GM19463 (cell line): ENCODE measurements at regions not wholly inside any gene's neighbourhood (a gene's known extent, or its start where the extent isn't known, plus 50 kb on each side); places are given as distances from the start of the nearest gene placed in this dataset.
"Not testable (repeated sequence)": the region's sequence is repeated elsewhere in the genome, so short reads cannot be mapped to it uniquely, and the experiment has no call there.

Experiments
- ATAC-seq: cut with Tn5 transposase; IDR thresholded peaks from one replicate; pipeline ENCODE4 v1.9.1; 2021; ENCODE audit warnings: mild to moderate bottlenecking, moderate library complexity; ENCODE audit not compliant: unreplicated experiment

DNA sequence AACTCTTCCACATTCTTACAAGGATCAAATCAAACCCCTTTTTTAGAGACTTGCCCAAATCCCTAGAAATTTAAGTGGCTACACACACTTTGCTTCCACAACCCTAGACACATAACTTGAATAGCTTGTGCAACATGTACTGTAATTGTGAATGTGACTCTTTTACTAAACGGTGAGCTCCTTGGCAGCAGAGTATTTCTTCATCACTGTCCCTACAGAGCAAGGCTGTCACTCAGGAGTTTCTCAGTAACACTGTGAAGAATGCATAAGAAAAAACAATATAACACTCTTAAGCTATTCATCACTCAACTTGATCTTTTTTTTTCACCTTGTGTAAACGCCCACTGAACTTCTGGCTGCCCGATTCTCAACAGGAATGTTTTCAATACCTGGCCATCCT lies 53.8 kb upstream of the ADAMTS18 start:
- ATAC-seq = no peak

DNA sequence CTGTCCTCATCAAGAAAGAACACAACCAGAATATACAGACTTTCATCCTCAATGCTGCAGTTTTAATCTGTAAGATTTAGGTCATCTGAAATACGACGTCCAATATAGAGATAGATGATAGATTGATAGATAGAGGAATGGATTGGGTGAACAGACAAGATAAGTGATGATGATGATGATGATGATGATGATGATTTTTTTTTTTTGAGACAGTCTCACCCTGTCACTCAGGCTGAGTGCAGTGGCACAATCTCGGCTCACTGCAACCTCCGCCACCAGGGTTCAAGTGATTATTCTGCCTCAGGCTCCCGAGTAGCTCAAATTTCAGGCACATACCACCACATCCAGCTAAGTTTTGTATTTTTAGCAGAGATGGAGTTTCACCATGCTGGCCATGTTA lies 56.3 kb upstream of the ADAMTS18 start:
- ATAC-seq = no peak

- no peak for ATAC-seq
Observed at GRCh38 chr16:77496934-77497333, 62.1 kb upstream of the ADAMTS18 start.

GRCh38 chr16:77499373-77500285 lies 64.8 kb upstream of the ADAMTS18 start:
- no peak for ATAC-seq

DNA sequence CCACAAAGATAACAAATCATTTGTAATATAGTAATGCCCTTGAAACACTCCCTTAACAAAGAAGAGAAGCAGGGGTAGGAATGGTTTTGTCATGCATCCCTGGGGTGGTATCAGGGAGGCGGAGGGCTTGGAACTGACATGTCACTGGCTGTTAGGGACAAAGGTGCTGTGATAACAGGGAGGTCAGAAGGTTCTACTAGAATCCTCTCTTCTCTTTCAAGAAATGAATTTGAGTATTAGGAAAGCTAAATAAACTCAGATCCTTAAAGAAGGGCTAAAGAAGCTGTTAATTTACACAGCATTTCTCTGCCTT lies 65.4 kb upstream of the ADAMTS18 start:
- no peak for ATAC-seq

GRCh38 chr16:77500934-77501664 lies 66.3 kb upstream of the ADAMTS18 start:
- no peak for ATAC-seq

DNA sequence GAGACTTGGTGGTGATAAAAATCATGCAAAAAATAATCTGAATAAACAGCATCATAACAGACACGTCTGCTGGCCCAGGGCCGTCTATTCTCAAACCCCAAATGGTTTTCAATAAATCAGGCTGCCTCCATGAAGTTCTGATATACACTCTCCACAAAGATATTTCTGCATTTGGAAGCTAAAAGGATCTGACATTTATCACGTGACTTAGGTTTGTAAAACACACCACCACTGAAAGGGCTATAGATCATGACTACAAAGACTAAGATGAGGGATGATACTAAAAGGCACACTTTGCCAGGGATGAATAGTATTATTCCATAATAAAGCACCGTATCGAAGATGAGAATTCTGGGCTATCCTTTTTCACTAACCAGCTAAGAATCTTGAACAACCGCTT lies 67.6 kb upstream of the ADAMTS18 start:
- no peak for ATAC-seq

DNA sequence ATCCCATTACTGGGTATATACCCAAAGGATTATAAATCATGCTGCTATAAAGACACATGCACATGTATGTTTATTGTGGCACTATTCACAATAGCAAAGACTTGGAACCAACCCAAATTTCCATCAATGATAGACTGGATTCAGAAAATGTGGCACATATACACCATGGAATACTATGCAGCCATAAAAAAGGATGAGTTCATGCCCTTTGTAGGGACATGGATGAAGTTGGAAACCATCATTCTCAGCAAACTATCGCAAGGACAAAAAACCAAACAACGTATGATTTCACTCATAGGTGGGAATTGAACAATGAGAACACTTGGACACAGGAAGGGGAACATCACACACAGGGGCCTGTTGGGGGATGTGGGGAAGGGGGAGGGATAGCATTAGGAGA lies 71.7 kb upstream of the ADAMTS18 start:
- not testable (repeated sequence) for ATAC-seq

DNA sequence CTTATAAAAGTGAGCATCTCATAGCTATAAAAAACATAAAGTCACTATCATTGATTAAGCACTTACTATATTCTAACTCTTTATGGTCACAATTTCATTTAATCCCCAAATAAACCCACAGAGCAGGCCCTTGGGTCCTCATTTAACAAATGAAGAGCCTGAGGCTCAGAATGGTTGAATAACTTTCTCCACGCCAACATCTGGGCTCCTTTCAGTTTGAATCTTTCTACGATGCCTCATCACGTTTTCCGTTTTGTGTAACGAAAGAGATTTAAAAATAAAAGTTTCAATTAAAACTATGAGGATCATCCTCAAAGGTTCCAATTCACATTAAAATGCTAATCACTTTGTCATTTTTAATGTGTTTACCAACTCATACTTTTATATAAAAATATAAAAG lies 74.2 kb upstream of the ADAMTS18 start:
- ATAC-seq = no peak

GRCh38 chr16:77509796-77510195 lies 75.0 kb upstream of the ADAMTS18 start:
- no peak for ATAC-seq

- no peak for ATAC-seq
Observed at GRCh38 chr16:77511053-77511452, 76.2 kb upstream of the ADAMTS18 start.

- ATAC-seq = no peak
Observed at GRCh38 chr16:77514500-77515220, 79.8 kb upstream of the ADAMTS18 start.

DNA sequence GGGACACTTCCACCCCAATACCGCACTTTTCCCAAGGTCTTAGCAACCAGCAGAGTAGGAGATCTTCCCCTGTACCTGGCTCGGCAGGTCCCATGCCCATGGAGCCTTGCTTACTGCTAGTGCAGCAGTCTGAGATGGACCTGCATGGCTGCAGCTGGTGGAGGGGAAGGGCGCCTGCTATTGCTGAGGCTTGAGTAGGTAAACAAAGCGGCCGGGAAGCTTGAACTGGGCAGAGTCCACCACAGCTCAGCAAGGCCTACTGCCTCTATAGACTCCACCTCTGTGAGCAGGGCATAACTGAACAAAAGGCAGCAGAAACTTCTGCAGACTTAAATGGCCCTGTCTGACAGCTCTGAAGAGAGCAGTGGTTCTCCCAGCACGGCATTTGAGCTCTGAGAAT lies 90.4 kb upstream of the ADAMTS18 start:
- ATAC-seq = not testable (repeated sequence)

- ATAC-seq = no peak
Observed at GRCh38 chr16:77531752-77532151, 96.9 kb upstream of the ADAMTS18 start.

DNA sequence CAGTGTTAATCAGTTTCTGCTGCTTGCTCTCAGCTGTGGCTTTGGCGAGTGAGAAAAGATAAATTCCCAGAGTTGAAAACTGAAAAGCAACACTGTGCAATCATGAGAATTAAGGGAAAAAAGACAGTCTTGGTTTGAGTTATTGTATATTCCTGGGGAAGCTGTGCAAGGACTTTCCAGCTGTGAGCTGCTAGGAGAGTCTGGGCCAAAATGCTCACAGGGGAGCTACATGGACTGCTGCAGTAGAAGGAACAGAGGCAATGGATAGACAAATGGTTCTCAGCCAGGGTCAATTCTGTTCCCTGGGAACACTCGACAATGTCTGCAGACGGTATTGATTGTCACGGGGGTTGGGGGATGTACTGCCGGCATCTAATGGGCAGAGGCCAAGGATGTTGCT lies 102.0 kb upstream of the ADAMTS18 start:
- ATAC-seq = no peak

- no peak for ATAC-seq
Observed at GRCh38 chr16:77539421-77540034, 104.7 kb upstream of the ADAMTS18 start.

GRCh38 chr16:77540646-77541045 lies 105.8 kb upstream of the ADAMTS18 start:
- no peak for ATAC-seq

DNA sequence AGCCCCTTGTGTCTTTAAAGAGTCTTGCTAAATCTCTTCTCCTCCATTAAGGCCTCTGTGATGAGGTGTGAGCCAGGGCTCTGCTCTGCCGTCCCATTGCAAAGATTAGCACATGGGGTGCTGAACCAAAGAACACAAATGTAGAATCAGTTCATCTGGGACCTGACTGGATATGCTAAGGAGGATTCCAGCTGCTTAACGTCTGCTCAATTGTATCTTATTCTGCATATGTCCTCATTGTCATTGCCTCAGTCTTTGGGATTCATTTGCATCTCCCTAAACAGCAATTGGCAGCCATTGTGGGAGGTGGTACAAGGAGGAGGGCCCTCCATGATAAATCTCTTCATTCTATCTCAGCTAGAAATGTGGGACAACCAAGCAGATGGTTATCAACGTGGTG lies 106.3 kb upstream of the ADAMTS18 start:
- no peak for ATAC-seq

GRCh38 chr16:77548151-77548550 lies 113.3 kb upstream of the ADAMTS18 start:
- ATAC-seq = no peak

DNA sequence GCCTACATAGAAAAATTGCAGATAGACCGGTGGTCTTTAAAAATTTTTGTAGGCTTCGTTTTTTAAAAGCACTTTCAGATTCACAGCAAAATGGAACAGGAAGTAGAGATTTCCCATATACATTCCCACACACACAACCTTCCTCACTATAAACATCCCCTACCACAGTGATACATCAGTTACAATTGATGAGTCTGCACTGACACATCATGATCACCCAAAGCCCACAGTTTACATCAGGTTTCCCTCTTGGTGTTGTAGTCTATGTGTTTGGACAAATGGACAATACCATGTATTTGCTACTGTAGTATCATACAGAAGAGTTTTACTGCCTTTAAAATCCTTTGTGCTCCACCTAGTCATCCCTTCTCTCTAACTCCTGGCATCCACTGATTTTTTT lies 113.9 kb upstream of the ADAMTS18 start:
- no peak for ATAC-seq

- ATAC-seq = no peak
Observed at GRCh38 chr16:77549876-77550275, 115.0 kb upstream of the ADAMTS18 start.
